ENCODE measurements at regions not wholly inside any gene's neighbourhood (a gene's known extent, or its start where the extent isn't known, plus 50 kb on each side); places are given as distances from the start of the nearest gene placed in this dataset.

DNA sequence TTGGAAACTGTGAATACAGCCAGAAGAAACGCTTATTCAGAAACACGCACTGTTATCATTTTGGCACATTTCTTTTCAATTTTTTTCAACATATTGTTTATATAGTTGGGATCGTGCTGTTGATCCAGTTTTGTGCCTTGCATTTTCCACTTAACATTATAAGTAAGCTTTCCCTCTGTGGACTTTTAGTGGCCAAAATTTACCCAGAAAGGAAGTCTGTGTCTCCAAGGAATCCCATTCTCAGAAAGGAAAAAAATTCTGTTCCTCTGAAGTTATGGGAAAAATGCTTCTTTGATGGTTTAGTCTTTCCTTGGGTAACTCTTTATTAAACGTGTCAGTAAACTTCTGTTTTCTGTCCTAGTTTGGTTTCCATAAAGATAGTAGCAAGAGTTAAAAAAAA is 280.0 kb downstream of the REEP3 start:
- no peak for TF ChIP-seq ZBTB49 (tag by site-specific recombination; IDR thresholded peaks at IDR 0.05; ENCODE audit: low read depth)
- TF ChIP-seq KLF10 (tag by site-specific recombination; IDR thresholded peaks at IDR 0.05), result no peak
- no peak for TF ChIP-seq ZNF114 (tag by site-specific recombination; IDR thresholded peaks at IDR 0.05)
- no peak for TF ChIP-seq ZNF23 (tag by site-specific recombination; IDR thresholded peaks at IDR 0.05; ENCODE audit: borderline replicate concordance)
- no peak for TF ChIP-seq ZSCAN4 (tag by site-specific recombination; IDR thresholded peaks at IDR 0.05)
- no peak for TF ChIP-seq ZNF639 (tag by site-specific recombination; IDR thresholded peaks at IDR 0.05)
- TF ChIP-seq MZF1 (tag by site-specific recombination; IDR thresholded peaks at IDR 0.05; ENCODE audit: borderline replicate concordance), result no peak
- no peak for TF ChIP-seq ZNF701 (tag by site-specific recombination; IDR thresholded peaks at IDR 0.05)
- TF ChIP-seq SP3 (tag by site-specific recombination; IDR thresholded peaks at IDR 0.05), result no peak
- TF ChIP-seq ZNF433 (tag by site-specific recombination; IDR thresholded peaks at IDR 0.05; ENCODE audit: low read depth), result no peak
- no peak for TF ChIP-seq KLF1 (tag by site-specific recombination; IDR thresholded peaks at IDR 0.05)
- no peak for TF ChIP-seq ZNF423 (tag by site-specific recombination; IDR thresholded peaks at IDR 0.05)
- no peak for TF ChIP-seq ZNF266 (tag by site-specific recombination; IDR thresholded peaks at IDR 0.05; ENCODE audit: low read depth)
- TF ChIP-seq, protein P1, sequence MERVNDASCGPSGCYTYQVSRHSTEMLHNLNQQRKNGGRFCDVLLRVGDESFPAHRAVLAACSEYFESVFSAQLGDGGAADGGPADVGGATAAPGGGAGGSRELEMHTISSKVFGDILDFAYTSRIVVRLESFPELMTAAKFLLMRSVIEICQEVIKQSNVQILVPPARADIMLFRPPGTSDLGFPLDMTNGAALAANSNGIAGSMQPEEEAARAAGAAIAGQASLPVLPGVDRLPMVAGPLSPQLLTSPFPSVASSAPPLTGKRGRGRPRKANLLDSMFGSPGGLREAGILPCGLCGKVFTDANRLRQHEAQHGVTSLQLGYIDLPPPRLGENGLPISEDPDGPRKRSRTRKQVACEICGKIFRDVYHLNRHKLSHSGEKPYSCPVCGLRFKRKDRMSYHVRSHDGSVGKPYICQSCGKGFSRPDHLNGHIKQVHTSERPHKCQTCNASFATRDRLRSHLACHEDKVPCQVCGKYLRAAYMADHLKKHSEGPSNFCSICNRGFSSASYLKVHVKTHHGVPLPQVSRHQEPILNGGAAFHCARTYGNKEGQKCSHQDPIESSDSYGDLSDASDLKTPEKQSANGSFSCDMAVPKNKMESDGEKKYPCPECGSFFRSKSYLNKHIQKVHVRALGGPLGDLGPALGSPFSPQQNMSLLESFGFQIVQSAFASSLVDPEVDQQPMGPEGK (tag by site-specific recombination; IDR thresholded peaks at IDR 0.05), result no peak
- Histone ChIP-seq H3K4me3 (ENCODE audit: low read depth, low read length) (no peak overlapping the region), H3K36me3 (ENCODE audit: control insufficient read depth in 2 of 2, insufficient read depth in 1 of 2, low read length in 2 of 2) (no peaks in the 10 kb centered on the region), H3K27ac (ENCODE audit: extremely low read depth, low read depth, low read length) (no peak overlapping the region), H3K9me3 (ENCODE audit: control insufficient read depth, insufficient read depth, low read depth, low read length) (no peaks in the 10 kb centered on the region), H3K4me1 (ENCODE audit: control insufficient read depth, insufficient read depth, low read length) (no peaks in the 10 kb centered on the region)
- ChIA-PET POLR2A (no interaction called here), CTCF (interaction anchor here (0.6 to 2.3 kb wide), 2 partner anchors 19 to 81 kb away, joined by 3 to 9 read pairs; no protein-coding TSS in a partner anchor)

GRCh38 chr10:63806330-63806729 is 285.1 kb downstream of the REEP3 start:
- ChIA-PET POLR2A (no interaction called here), CTCF (interaction anchor here (0.6 to 1.2 kb wide), 2 partner anchors 86 to 910 kb away, joined by 3 read pairs; no protein-coding TSS in a partner anchor)
- Histone ChIP-seq H3K4me3 (ENCODE audit: low read depth, low read length) (no peak overlapping the region), H3K9me3 (ENCODE audit: control insufficient read depth, insufficient read depth, low read depth, low read length) (no peaks in the 10 kb centered on the region), H3K27ac (ENCODE audit: extremely low read depth, low read depth, low read length) (no peak overlapping the region), H3K4me1 (ENCODE audit: control insufficient read depth, insufficient read depth, low read length) (no peaks in the 10 kb centered on the region), H3K36me3 (ENCODE audit: control insufficient read depth in 2 of 2, insufficient read depth in 1 of 2, low read length in 2 of 2) (no peaks in the 10 kb centered on the region)
- TF ChIP-seq ZFP41 (tag by site-specific recombination; IDR thresholded peaks at IDR 0.05; ENCODE audit: borderline replicate concordance) (no peak), ZNF639 (tag by site-specific recombination; IDR thresholded peaks at IDR 0.05) (no peak), ZNF112 (tag by site-specific recombination; IDR thresholded peaks at IDR 0.05) (no peak), ZBTB17 (tag by site-specific recombination; IDR thresholded peaks at IDR 0.05) (no peak), PRDM6 (tag by site-specific recombination; IDR thresholded peaks at IDR 0.05) (no peak), ZNF501 (tag by site-specific recombination; IDR thresholded peaks at IDR 0.05) (no peak), ZNF449 (tag by site-specific recombination; IDR thresholded peaks at IDR 0.05) (no peak), ZNF544 (tag by site-specific recombination; IDR thresholded peaks at IDR 0.05) (no peak)
- TF ChIP-seq, protein P2, sequence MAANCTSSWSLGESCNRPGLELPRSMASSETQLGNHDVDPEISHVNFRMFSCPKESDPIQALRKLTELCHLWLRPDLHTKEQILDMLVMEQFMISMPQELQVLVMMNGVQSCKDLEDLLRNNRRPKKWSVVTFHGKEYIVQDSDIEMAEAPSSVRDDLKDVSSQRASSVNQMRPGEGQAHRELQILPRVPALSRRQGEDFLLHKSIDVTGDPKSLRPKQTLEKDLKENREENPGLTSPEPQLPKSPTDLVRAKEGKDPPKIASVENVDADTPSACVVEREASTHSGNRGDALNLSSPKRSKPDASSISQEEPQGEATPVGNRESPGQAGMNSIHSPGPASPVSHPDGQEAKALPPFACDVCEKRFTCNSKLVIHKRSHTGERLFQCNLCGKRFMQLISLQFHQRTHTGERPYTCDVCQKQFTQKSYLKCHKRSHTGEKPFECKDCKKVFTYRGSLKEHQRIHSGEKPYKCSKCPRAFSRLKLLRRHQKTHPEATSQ (tag by site-specific recombination; IDR thresholded peaks at IDR 0.05), result no peak
